Nephron (organoid): ENCODE measurements at regions not wholly inside any gene's neighbourhood (a gene's known extent, or its start where the extent isn't known, plus 50 kb on each side); places are given as distances from the start of the nearest gene placed in this dataset.
A peak's percentile ranks its signal among the peaks of the same experiment; 100 is the strongest.
"Not testable (repeated sequence)": the region's sequence is repeated elsewhere in the genome, so short reads cannot be mapped to it uniquely, and the experiment has no call there.

Experiments used
- H3K27ac Mint-ChIP-seq, 3 experiments: 2 replicates each; pipeline ENCODE4 v1.8.0; 2020; ENCODE audit warnings: mixed read lengths in 3 of 3, mild to moderate bottlenecking in 2 of 3, moderate library complexity in 1 of 3
- H3K27me3 Mint-ChIP-seq: 2 replicates; pipeline ENCODE4 v1.8.0; 2021; ENCODE audit warnings: low read depth, mild to moderate bottlenecking, moderate library complexity, mixed read lengths
- H3K36me3 Mint-ChIP-seq: 2 replicates; pipeline ENCODE4 v1.8.0; 2020; ENCODE audit warnings: low read depth, mixed read lengths
- H3K4me1 Mint-ChIP-seq: 2 replicates; pipeline ENCODE4 v1.8.0; 2020; ENCODE audit warnings: mixed read lengths
- H3K4me3 Mint-ChIP-seq, 3 experiments: 2 replicates each; pipeline ENCODE4 v1.8.0; 2020; ENCODE audit warnings: mild to moderate bottlenecking in 3 of 3, mixed read lengths in 3 of 3, moderate library complexity in 2 of 3
- H3K9me3 Mint-ChIP-seq: 2 replicates; pipeline ENCODE4 v1.8.0; 2020; ENCODE audit warnings: mixed read lengths

DNA sequence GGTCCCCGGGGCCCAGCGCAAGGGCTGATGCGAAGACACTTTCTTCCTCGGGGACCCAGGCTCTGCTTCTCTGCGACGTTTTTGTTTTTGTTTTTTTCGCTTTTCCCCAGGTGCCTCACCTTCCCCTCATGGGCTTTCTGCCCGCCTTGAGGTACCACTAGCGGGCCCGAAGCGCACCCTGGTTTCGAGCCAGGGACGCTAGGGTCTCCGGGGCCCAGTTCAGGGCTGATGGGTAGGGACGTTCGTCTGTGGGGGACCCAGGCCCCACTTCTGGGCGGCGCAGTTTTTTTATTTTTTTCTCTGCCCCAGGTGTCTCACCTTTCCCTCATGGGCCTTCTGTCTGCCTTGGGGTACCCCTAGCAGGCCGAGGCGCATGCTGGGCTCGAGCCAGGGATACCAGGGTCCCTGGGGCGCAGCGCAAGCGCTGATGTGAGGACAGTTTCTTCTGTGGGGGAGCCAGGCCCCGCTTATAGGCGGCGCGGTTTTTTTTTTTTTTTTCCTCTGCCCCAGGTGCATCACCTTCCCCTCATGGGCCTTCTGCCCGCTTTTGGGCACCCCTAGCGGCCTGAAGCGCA lies 530.0 kb downstream of the FOXD4L4 start:
- not testable (repeated sequence) for H3K9me3 Mint-ChIP-seq, H3K27me3 Mint-ChIP-seq, H3K36me3 Mint-ChIP-seq, H3K27ac Mint-ChIP-seq, H3K4me3 Mint-ChIP-seq, H3K4me1 Mint-ChIP-seq

DNA sequence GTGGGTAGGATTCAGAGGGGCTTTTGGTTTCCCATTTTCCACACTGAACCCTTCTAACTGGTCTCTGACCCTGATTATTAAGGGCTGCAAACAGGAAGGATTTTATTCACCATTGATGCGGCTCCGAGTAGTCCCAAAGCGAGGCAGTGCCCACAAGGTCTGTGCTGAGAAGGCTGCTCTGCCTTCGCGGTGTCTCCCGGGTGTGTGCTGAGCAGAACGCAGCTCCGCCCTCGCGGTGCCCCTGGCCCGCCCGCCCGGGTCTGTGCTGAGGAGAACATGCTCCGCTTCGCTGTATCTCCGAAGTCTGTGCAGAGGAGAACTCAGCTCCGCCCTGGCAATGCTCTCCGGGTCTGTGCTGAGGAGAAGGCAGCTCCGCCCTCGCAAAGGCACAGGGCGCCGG lies 530.7 kb downstream of the FOXD4L4 start:
- H3K36me3 Mint-ChIP-seq, H3K4me1 Mint-ChIP-seq, H3K27me3 Mint-ChIP-seq, H3K9me3 Mint-ChIP-seq, H3K4me3 Mint-ChIP-seq, H3K27ac Mint-ChIP-seq: not testable (repeated sequence)

DNA sequence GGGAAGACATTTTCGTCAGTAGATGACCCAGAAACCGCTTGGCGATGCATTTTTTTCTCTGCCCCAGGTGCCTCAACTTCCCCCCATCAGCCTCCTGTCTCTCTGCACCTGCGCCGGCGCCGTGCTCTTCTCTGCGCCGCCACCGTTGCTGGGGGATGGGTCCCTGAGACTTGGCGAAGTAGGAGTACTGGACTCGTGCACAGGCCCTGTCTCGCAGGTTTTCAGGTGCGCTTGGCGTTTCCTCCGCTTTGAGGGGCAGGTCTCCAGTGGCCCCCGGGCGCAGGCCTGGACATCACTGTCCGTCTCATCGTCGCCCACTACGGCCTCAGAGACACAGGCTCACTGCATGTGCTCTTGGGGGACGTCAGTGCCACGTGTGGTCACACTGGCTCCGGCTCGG lies 532.1 kb downstream of the FOXD4L4 start:
- H3K4me3 Mint-ChIP-seq, H3K36me3 Mint-ChIP-seq, H3K27me3 Mint-ChIP-seq, H3K9me3 Mint-ChIP-seq, H3K27ac Mint-ChIP-seq, H3K4me1 Mint-ChIP-seq: not testable (repeated sequence)

DNA sequence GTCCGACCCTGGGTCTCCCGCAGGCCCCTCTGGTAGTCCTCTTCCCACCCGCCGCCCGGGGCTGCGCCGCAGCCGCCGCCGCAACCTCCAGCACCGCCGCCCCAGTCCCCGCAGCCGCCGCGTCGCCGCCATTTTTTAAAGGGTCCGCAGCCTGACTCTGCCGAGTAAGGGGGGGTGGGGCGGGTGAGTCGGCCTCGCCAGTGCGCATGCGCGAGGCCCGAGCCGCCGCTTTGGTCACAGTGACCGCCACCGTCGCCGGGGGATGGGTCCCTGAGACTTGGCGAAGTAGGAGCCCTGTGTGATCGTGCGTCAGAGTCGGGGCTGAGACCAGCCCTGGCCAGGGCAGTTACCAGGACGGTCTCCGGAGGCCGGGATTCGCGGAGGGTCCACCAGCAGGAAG lies 532.8 kb downstream of the FOXD4L4 start:
- not testable (repeated sequence) for H3K4me1 Mint-ChIP-seq, H3K9me3 Mint-ChIP-seq, H3K36me3 Mint-ChIP-seq, H3K27me3 Mint-ChIP-seq
- H3K27ac Mint-ChIP-seq = peak overlapping the region in 1 of 3 experiments; percentile 80
- peak overlapping the region; percentile 95 to 98 (median 97) for H3K4me3 Mint-ChIP-seq

DNA sequence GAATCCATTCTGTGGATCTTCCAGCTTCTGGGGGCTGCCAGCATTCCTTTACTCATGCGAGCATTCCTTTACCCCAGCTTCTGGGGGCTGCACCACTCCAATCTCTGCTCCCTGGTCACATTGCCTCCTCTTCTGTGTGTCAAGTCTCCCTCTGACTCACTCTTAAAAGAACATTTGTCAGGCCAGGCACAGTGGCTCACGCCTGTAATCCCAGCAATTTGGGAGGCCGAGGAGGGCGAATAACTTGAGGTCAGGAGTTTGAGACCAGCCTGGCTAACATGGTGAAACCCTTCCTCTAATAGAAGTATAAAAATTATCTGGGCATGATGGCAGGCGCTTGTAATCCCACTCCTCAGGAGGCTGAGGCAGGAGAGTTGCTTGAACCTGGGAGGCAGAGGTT lies 541.9 kb downstream of the FOXD4L4 start:
- not testable (repeated sequence) for H3K9me3 Mint-ChIP-seq, H3K36me3 Mint-ChIP-seq, H3K27me3 Mint-ChIP-seq, H3K4me3 Mint-ChIP-seq, H3K27ac Mint-ChIP-seq, H3K4me1 Mint-ChIP-seq
